Stimulated activated CD4-positive, alpha-beta T cell treated with anti-CD3 and anti-CD28 coated beads, Interleukin-4, amount 100 ng/mL, for 4 hours (primary cell): ENCODE measurements at regions not wholly inside any gene's neighbourhood (a gene's known extent, or its start where the extent isn't known, plus 50 kb on each side); places are given as distances from the start of the nearest gene placed in this dataset.
"Not testable (repeated sequence)": the region's sequence is repeated elsewhere in the genome, so short reads cannot be mapped to it uniquely, and the experiment has no call there.

Experiments used
- DNase-seq, 2 experiments: peaks; one replicate each; pipeline ENCODE4 v3.0.0-alpha.2; 2020

DNA sequence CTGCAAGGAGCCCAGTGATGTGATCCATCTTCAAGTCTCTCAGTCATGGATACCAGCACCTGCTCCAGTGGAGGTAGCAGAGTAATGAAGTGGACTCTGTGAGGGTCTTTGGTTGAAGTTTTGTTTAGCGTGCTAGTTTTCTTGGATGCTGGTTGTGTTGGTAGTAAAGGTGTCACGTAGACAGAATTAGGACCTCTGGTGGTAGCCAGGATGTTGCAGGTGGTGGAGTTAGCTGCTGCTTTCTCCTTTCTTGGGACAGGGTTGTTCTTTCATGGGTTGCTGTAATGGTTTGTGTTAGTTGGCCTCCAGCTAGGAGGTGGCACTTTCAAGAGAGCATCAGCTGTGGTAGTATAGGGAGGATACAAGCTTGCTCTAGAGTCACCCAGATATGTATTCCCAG is 125.2 kb downstream of the ANXA2 start:
- no peak for DNase-seq

DNA sequence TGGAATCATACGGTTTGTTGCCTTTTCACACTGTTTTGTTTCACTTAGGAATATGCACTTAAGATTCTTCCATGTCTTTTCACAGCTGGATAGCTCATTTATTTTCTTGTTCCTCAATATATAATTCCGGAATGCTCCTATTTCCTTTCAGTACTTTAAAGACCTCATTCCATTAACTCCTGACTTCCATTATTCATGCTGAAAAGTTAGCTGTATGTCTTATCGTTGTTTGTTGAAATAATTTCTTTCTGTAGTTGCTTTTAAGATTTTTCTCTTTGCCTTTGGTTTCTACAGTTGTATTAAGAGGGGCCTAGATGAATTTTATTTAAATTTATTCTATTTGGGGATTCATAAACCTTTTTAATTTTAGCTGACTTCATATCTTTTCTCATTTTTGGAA is 122.2 kb downstream of the ANXA2 start:
- DNase-seq = no peak

DNA sequence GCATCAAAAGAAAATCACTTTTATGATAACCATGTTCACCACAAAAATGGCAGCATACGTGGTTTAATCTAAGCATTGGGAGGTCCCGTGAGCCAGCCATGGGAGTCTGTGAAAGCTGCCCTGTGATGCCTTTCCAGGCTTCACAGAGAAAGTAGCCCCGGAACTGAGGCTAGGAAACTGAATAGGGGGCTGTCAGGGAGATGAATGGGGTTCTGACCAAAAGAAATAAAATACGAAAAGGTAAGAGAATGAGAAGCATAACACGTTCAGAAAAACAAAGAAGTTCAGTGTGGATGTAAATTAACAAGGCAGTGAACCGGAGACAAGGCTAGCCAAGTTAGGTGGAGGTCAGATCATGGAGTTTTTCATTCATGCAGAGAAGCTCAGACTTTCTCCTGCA is 118.9 kb downstream of the ANXA2 start:
- DNase-seq = no peak

DNA sequence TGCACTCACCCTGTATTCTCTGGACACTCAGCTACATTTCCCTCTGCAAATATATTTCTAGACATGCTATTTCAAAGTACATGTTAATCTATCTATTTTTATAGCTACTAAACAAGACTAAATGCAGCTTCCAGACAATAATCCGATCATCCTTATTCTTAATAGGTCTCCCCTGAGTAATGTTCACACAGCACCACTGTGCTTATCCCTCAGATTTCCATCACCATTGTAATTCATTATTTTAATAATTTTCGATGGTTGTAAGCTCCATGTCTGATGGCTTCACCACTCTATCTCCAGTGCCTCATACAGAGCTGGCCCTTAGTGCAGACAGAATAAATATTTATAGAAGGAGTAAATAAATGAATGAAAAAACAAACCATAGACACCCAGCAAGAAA is 117.5 kb downstream of the ANXA2 start:
- DNase-seq = no peak

DNA sequence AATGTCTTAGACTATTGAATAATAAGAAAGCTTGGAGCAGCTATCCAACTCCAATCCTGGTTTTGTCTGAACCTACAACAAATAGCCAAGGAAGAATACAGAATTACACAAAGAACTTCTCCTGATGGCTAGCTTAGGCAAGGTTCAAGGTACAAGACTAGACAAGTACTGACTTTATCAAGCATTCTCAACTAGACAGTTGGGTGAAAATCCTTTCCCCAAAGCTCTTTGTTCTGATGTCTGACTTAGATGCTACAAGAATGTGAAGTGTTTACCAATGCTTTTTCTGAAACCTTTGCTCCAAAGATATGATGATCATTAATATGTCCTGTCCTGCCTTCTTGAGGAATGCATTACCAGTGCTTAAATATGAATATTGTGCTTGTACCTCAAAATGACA is 113.8 kb downstream of the ANXA2 start:
- DNase-seq = no peak

DNA sequence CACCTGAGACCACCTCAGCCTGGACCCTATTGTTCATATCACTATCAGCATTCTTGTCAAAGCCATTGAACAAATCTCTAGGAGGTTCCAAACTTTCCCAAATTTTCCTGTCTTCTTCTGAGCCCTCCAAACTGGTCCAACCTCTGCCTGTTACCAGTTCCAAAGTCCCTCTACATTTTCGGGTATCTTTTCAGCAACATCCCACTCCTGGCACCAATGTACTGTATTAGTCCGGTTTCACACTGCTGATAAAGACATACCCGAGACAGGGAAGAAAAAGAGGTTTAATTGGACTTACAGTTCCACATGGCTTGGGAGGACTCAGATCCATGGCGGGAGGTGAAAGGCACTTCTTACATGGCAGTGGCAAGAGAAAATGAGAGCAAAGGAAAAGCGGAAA is 101.9 kb downstream of the ANXA2 start:
- DNase-seq = not testable (repeated sequence)

DNA sequence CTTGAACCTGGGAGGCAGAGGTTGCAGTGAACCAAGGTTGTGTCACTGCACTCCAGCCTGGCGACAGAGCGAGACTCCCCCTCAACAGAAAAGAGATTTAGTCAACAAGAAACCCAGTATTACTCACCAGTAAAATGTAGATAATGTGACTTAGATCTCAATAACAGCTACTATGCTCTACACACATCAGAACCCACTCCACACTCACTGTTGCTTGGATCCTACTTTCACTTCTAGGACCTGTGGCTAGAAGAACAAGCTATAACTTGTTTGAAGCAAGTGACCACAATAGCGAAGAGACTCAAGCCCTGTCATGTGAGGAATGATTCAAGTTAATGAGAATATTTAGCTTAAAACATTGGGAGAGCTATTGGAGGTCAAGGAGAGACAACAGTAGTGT is 100.7 kb downstream of the ANXA2 start:
- no peak for DNase-seq
